Astrocyte of the cerebellum (primary cell): ENCODE measurements at regions not wholly inside any gene's neighbourhood (a gene's known extent, or its start where the extent isn't known, plus 50 kb on each side); places are given as distances from the start of the nearest gene placed in this dataset.

Source experiments
- DNase-seq: peaks from one replicate; pipeline ENCODE4 v3.0.0-alpha.2; 2011; ENCODE audit warnings: low read depth
- H3K4me3 ChIP-seq: 2 replicates; pipeline ENCODE4 v1.5.1; 2011; ENCODE audit warnings: mild to moderate bottlenecking, low read depth, low read length, moderate library complexity
- in situ Hi-C: cut with HindIII; loops from 2 replicates; pipeline ENCODE4 v1.10.0; 2017; ENCODE audit warnings: low sequenced_read_pairs
- TF ChIP-seq, protein P1 (sequence below): IDR thresholded peaks from 2 replicates; pipeline ENCODE4 v1.5.1; 2012; ENCODE audit warnings: low read length, low read depth, moderate library complexity, mild to moderate bottlenecking; ENCODE audit errors: missing control alignments

DNA sequence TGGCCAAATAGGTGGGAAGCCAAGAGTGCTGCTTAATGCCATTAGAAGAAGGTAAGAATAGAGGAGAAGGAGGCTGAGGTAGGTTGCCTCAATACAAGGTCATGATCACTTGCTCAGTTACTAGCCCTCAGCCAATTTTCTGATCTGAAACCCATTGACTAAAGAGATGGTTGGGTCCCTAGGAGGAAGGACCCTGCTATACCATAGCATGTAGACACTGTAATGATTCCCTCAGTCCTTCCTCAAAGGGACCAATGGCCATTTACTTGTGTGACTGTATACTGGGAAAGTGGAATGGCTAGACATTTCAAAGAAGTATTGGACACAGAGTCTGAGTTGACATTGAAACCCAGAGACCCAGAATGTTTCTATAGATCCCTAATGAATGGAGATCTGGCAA, 108.5 kb upstream of the MAP1B start:
- no peak for DNase-seq
- H3K4me3 ChIP-seq: no peak overlapping the region
- in situ Hi-C loops: no loop called here

DNA sequence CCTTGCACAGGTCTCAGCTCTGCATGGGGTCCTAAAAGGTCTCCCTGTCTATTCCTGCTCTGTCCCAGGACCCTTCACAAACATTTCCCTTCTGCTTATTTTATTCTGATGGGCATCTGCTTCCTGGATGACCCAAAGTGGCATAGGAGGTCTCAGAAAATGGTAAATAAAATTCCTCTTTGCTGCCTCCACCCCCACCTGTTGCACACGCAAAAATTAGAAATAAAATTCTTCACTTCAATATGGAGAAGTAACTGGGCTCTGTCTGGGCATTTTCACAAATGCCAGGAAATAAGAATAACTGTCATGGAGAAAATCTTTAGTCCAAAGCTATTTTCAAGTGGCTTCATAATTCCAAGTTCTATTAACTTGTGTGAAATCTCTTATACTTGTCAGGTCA, 106.6 kb upstream of the MAP1B start:
- H3K4me3 ChIP-seq: no peak overlapping the region
- DNase-seq: no peak
- in situ Hi-C loops: no loop called here
- TF ChIP-seq, protein P1, sequence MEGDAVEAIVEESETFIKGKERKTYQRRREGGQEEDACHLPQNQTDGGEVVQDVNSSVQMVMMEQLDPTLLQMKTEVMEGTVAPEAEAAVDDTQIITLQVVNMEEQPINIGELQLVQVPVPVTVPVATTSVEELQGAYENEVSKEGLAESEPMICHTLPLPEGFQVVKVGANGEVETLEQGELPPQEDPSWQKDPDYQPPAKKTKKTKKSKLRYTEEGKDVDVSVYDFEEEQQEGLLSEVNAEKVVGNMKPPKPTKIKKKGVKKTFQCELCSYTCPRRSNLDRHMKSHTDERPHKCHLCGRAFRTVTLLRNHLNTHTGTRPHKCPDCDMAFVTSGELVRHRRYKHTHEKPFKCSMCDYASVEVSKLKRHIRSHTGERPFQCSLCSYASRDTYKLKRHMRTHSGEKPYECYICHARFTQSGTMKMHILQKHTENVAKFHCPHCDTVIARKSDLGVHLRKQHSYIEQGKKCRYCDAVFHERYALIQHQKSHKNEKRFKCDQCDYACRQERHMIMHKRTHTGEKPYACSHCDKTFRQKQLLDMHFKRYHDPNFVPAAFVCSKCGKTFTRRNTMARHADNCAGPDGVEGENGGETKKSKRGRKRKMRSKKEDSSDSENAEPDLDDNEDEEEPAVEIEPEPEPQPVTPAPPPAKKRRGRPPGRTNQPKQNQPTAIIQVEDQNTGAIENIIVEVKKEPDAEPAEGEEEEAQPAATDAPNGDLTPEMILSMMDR: no peak

More for the DNA sequence above, 108.5 kb upstream of the MAP1B start:
- TF ChIP-seq, protein P1: no peak

DNA sequence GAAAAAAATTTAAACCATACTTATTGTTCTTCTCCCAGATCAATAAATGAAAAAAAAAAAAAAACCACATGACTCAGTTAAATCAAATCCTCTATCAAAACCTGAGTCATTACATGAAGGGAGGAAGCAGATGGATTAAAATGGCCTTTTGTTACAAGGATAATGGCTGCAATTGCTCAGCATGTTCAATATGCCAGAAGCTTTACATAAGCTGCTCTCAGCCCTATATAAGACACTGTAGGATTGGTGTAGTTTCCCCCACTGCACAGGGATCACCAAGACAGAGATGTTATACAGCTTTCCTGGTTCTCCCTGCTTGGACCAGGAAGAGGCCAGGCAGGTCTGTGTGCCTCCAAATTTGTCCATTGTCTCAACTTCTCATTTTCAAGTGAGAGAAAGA, 101.6 kb upstream of the MAP1B start:
- TF ChIP-seq, protein P1: no peak
- H3K4me3 ChIP-seq: no peak overlapping the region
- no peak for DNase-seq
- in situ Hi-C loops: no loop called here

DNA sequence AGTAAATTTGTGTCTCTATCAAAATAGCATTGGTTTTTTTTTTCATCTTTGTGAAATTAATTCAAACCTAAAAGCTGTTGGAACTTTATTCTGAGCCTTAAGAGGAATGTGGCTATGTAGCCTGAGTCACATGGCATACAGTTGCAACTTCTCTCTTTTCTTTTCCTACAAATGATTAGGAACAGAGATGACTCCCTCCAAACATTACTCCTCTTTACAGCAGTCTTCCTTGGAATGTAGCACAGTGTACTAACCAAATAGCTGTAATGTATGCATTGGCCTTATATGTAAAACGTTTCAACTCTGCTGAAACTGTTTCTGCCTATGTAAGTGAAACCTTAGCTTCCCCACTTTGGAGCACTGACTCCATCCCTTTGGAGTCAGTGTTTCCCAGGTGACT, 100.9 kb upstream of the MAP1B start:
- TF ChIP-seq, protein P1: no peak
- no peak overlapping the region for H3K4me3 ChIP-seq
- in situ Hi-C loops: no loop called here
- DNase-seq: no peak

DNA sequence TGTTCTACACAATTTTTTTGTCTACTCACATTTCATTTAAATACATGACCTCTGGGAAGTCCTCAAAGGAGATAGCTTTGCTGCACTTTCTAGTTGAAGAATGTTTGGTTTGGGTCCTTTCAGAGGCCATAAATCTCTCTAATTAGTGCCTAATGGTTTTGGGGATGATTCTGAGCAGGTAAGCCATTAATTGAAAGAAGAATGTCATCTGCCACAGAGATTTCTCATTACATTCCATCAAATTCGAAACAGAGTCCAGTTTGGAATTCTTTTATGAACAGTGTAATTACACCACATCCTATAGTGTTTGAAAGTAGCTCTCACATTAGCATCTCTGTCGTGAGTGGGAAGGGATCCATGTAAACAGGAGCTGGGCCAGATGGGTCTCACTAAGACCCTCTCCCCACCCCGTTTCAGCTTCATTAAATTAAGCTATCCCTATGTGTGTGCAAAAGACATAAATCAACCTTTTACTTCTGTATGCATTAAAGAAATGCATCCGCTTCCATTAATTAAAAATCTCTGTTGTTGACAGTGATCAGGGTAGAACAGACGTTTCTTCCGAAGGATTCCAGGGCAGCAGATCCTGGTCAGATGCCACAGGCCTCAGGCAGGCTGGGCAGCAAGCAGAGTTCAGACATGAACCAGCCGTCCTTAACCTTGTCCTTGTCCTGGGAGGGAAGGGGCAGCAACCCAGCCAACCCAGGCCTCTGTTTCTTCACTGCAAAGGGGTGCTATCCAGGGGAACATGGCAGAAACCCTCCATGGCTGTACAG, 99.8 kb upstream of the MAP1B start:
- H3K4me3 ChIP-seq: no peak overlapping the region
- TF ChIP-seq, protein P1: no peak
- DNase-seq: no peak
- in situ Hi-C loops: no loop called here

DNA sequence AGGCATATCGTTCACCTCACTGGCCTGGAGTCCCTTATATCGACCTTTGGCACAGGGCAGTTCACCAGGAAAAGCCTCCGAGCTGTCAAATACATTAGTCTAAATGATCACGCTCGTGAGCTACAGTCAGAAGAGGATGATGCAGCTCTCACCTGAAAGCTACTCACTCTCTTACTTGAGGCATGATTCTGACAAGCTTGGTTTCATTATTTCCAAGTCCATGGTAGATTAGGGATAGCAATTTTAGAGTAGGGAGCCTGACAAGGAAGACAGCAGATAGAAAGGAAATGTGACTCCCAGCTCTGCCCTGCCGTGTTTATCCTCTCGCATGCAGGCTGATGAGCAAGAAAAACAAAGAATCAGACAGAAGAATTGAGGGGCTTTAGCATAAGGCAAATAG, 98.0 kb upstream of the MAP1B start:
- DNase-seq: no peak
- H3K4me3 ChIP-seq: no peak overlapping the region
- in situ Hi-C loops: no loop called here
- TF ChIP-seq, protein P1: no peak
